HG03045 (cell line): ENCODE measurements at regions not wholly inside any gene's neighbourhood (a gene's known extent, or its start where the extent isn't known, plus 50 kb on each side); places are given as distances from the start of the nearest gene placed in this dataset.

Experiments
- ATAC-seq: cut with Tn5 transposase; IDR thresholded peaks from one replicate; pipeline ENCODE4 v1.9.1; 2021; ENCODE audit warnings: mild to moderate bottlenecking, moderate library complexity; ENCODE audit not compliant: unreplicated experiment

- no peak for ATAC-seq
Measured at GRCh38 chr11:95692526-95693260, 96.9 kb downstream of the FAM76B start.

GRCh38 chr11:95690100-95690499 lies 99.5 kb downstream of the FAM76B start:
- ATAC-seq = no peak

GRCh38 chr11:95688501-95689222 lies 100.9 kb downstream of the FAM76B start:
- ATAC-seq = no peak

- ATAC-seq = no peak
Measured at GRCh38 chr11:95688015-95688414, 101.6 kb downstream of the FAM76B start.

- no peak for ATAC-seq
Measured at GRCh38 chr11:95686265-95686664, 103.3 kb downstream of the FAM76B start.

- ATAC-seq = no peak
Measured at GRCh38 chr11:95684701-95685100, 104.9 kb downstream of the FAM76B start.

- ATAC-seq = no peak
Measured at GRCh38 chr11:95684170-95684569, 105.4 kb downstream of the FAM76B start.

- peak; percentile 64 for ATAC-seq
Measured at GRCh38 chr11:95682552-95682951, 107.0 kb downstream of the FAM76B start.

GRCh38 chr11:95680169-95680929 lies 109.2 kb downstream of the FAM76B start:
- ATAC-seq = peak; percentile 75

- no peak for ATAC-seq
Measured at GRCh38 chr11:95678988-95679387, 110.6 kb downstream of the FAM76B start.

- ATAC-seq = no peak
Measured at GRCh38 chr11:95676308-95676707, 113.3 kb downstream of the FAM76B start.

GRCh38 chr11:95675585-95675984 lies 114.0 kb downstream of the FAM76B start:
- ATAC-seq = no peak

- ATAC-seq = no peak
Measured at GRCh38 chr11:95674657-95675358, 114.8 kb downstream of the FAM76B start.

GRCh38 chr11:95671768-95672167 lies 117.8 kb downstream of the FAM76B start:
- ATAC-seq = no peak

- ATAC-seq = no peak
Measured at GRCh38 chr11:95668131-95668530, 121.5 kb downstream of the FAM76B start.

- ATAC-seq = no peak
Measured at GRCh38 chr11:95661162-95661561, 128.4 kb downstream of the FAM76B start.

- no peak for ATAC-seq
Measured at GRCh38 chr11:95660038-95660437, 129.5 kb downstream of the FAM76B start.

GRCh38 chr11:95659088-95659487 lies 130.5 kb downstream of the FAM76B start:
- ATAC-seq = no peak

GRCh38 chr11:95655536-95655935 lies 134.0 kb downstream of the FAM76B start:
- no peak for ATAC-seq

- no peak for ATAC-seq
Measured at GRCh38 chr11:95653680-95654079, 135.9 kb downstream of the FAM76B start.

- no peak for ATAC-seq
Measured at GRCh38 chr11:95653099-95653498, 136.5 kb downstream of the FAM76B start.
